Erythroblast (primary cell): ENCODE measurements at regions not wholly inside any gene's neighbourhood (a gene's known extent, or its start where the extent isn't known, plus 50 kb on each side); places are given as distances from the start of the nearest gene placed in this dataset.

Source experiments
- GATA1 ChIP-seq: IDR thresholded peaks from 2 replicates; pipeline ENCODE4 v1.6.1; 2011; ENCODE audit warnings: low read depth, mild to moderate bottlenecking, control low read depth, low read length, moderate library complexity
- POLR2A ChIP-seq: IDR thresholded peaks from 2 replicates; pipeline ENCODE4 v1.6.1; 2011; ENCODE audit warnings: mild to moderate bottlenecking, low read length

- TF ChIP-seq POLR2A (no peak), GATA1 (no peak)
Measured at GRCh38 chr1:194640322-194640721, 1453.9 kb upstream of the B3GALT2 start.
